Smooth muscle cell (in vitro differentiated cells): ENCODE measurements at regions not wholly inside any gene's neighbourhood (a gene's known extent, or its start where the extent isn't known, plus 50 kb on each side); places are given as distances from the start of the nearest gene placed in this dataset.

Experiments
- DNase-seq: peaks from one replicate; lab custom pipeline; 2025; ENCODE audit not compliant: unreplicated experiment; lab: John Stamatoyannopoulos, UW
- H2AFZ ChIP-seq: fragments of 200-600 bp; sonication (generic); 2 replicates; pipeline ENCODE4 v1.6.0; 2016; ENCODE audit warnings: antibody characterized with exemption, low read depth, mild to moderate bottlenecking
- H3F3A ChIP-seq: fragments of 200-600 bp; sonication (generic); 2 replicates; pipeline ENCODE4 v1.6.0; 2017; ENCODE audit warnings: antibody characterized with exemption, low read depth
- H3K27ac ChIP-seq: fragments of 200-600 bp; sonication (generic); 2 replicates; pipeline ENCODE4 v1.5.1; 2016; ENCODE audit warnings: low read depth, mild to moderate bottlenecking
- H3K27me3 ChIP-seq: fragments of 200-600 bp; sonication (generic); 2 replicates; pipeline ENCODE4 v1.6.1; 2016; ENCODE audit warnings: low read depth, mild to moderate bottlenecking
- H3K36me3 ChIP-seq: fragments of 200-600 bp; sonication (generic); 2 replicates; pipeline ENCODE4 v1.5.1; 2016; ENCODE audit warnings: low read depth
- H3K4me1 ChIP-seq: fragments of 200-600 bp; sonication (generic); 2 replicates; pipeline ENCODE4 v1.5.1; 2016; ENCODE audit warnings: low read depth
- H3K4me2 ChIP-seq: fragments of 200-600 bp; sonication (generic); 2 replicates; pipeline ENCODE4 v1.6.0; 2016; ENCODE audit warnings: mild to moderate bottlenecking
- H3K4me3 ChIP-seq: fragments of 200-600 bp; sonication (generic); 2 replicates; pipeline ENCODE4 v1.5.1; 2016; ENCODE audit warnings: mild to moderate bottlenecking
- H3K79me2 ChIP-seq: fragments of 200-600 bp; sonication (generic); 2 replicates; pipeline ENCODE4 v1.6.0; 2016; ENCODE audit warnings: low read depth, mild to moderate bottlenecking
- H3K9ac ChIP-seq: fragments of 200-600 bp; sonication (generic); 2 replicates; pipeline ENCODE4 v1.6.0; 2016; ENCODE audit warnings: low read depth
- H3K9me3 ChIP-seq: fragments of 200-600 bp; sonication (generic); replicated peaks from 2 replicates; pipeline ENCODE4 v1.5.1; 2016; ENCODE audit warnings: low read depth
- H4K20me1 ChIP-seq: fragments of 200-600 bp; sonication (generic); 2 replicates; pipeline ENCODE4 v1.6.0; 2016; ENCODE audit warnings: low read depth
- WGBS: methylation state at CpG from one replicate; pipeline ENCODE4 v1.1.7; 2016; ENCODE audit warnings: low lambda C conversion rate; 5-methylcytosine and 5-hydroxymethylcytosine counted together
- TF ChIP-seq, protein P1 (sequence below): fragments of 200-600 bp; sonication (generic); IDR thresholded peaks from 2 replicates; pipeline ENCODE4 v1.5.1; 2017; ENCODE audit warnings: borderline replicate concordance, mild to moderate bottlenecking, antibody characterized with exemption; ENCODE audit not compliant: insufficient read depth, poor library complexity, severe bottlenecking

DNA sequence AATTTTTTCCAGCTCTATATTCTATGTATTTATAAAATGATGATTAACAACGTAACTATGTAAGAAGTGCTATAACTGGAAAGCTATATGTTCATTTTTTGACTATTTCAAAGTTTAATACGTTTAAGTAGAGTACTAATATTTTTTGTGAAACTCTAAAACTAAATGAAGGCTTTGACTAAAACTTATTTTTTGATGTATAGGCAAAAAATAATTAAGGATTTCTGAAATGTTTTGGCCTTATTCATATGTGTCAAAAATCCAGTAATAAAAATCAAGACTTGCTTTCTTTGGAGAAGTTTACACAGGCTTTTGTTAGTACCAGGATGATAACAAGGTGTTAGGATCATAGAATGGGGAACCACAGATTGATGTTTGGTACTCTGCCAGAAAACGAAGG is 58.2 kb upstream of the ZEB2 start:
- Histone ChIP-seq H3K79me2 (no peaks in the 10 kb centered on the region), H3K4me1 (peaks cover 28% of the 10 kb centered on the region), H3F3A (no peaks in the 10 kb centered on the region), H3K9me3 (no peaks in the 10 kb centered on the region), H4K20me1 (no peaks in the 10 kb centered on the region), H2AFZ (no peak overlapping the region), H3K4me2 (no peak overlapping the region), H3K36me3 (no peaks in the 10 kb centered on the region), H3K4me3 (no peak overlapping the region), H3K27ac (no peak overlapping the region), H3K27me3 (no peaks in the 10 kb centered on the region), H3K9ac (no peak overlapping the region)
- WGBS = 84% methylated on average over 3 of the region's 3 CpGs
- TF ChIP-seq, protein P1, sequence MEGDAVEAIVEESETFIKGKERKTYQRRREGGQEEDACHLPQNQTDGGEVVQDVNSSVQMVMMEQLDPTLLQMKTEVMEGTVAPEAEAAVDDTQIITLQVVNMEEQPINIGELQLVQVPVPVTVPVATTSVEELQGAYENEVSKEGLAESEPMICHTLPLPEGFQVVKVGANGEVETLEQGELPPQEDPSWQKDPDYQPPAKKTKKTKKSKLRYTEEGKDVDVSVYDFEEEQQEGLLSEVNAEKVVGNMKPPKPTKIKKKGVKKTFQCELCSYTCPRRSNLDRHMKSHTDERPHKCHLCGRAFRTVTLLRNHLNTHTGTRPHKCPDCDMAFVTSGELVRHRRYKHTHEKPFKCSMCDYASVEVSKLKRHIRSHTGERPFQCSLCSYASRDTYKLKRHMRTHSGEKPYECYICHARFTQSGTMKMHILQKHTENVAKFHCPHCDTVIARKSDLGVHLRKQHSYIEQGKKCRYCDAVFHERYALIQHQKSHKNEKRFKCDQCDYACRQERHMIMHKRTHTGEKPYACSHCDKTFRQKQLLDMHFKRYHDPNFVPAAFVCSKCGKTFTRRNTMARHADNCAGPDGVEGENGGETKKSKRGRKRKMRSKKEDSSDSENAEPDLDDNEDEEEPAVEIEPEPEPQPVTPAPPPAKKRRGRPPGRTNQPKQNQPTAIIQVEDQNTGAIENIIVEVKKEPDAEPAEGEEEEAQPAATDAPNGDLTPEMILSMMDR = no peak
- DNase-seq = no peak

DNA sequence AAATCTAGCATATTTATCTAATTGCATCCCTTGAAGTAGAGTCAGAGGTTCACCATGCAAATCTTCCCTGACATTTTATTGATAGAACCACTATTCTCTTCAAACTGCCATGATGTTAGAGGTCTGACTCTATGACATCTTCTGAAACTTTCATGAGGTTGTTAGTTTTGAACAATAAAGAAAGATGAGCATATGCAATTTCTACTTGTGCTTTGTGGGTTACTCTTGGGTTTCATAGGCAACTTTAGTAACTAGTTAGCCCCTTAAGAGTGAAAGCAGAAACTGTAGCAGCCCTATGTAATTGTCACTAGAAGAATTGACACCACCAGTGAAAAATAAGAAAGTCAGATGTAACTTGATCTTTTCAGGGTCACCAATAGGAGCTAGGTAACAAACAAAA is 53.1 kb upstream of the ZEB2 start:
- no peak for DNase-seq
- TF ChIP-seq, protein P1 = no peak

DNA sequence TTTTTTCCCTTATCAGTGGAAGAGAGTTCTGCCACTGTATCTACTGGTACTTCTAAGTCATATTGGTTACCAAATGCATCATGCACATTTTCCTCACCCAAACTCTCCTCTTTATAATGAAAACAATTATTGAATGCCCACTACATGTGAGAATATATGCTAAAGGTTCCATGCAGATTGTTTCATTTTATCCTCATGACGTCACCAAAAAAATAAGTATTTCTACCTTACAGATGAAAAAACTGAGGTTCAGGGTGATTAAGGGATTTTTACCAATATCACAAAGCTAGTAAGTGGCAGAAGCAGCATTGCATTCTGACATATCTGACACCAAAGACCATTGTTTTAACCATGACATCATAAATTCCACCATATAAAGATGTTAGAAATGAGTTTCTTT is 51.9 kb upstream of the ZEB2 start:
- 100% methylated on average over 1 of the region's 1 CpG for WGBS
- DNase-seq = no peak
- H3K4me2 ChIP-seq = no peak overlapping the region
- no peaks in the 10 kb centered on the region for H4K20me1 ChIP-seq
- H2AFZ ChIP-seq = no peak overlapping the region
- H3K27me3 ChIP-seq = no peaks in the 10 kb centered on the region
- H3K27ac ChIP-seq = no peak overlapping the region
- no peaks in the 10 kb centered on the region for H3F3A ChIP-seq
- no peaks in the 10 kb centered on the region for H3K79me2 ChIP-seq
- peaks cover 15% of the 10 kb centered on the region for H3K4me1 ChIP-seq
- H3K36me3 ChIP-seq = no peaks in the 10 kb centered on the region
- no peaks in the 10 kb centered on the region for H3K9me3 ChIP-seq
- TF ChIP-seq, protein P1 = no peak
- H3K9ac ChIP-seq = no peak overlapping the region
- no peak overlapping the region for H3K4me3 ChIP-seq

More for the DNA sequence above, 53.1 kb upstream of the ZEB2 start:
- Histone ChIP-seq H3K36me3 (no peaks in the 10 kb centered on the region), H3K27ac (no peak overlapping the region), H3K9ac (no peak overlapping the region), H4K20me1 (no peaks in the 10 kb centered on the region), H3K27me3 (no peaks in the 10 kb centered on the region), H3K4me1 (peaks cover 5% of the 10 kb centered on the region), H3K4me3 (no peak overlapping the region), H3K9me3 (no peaks in the 10 kb centered on the region), H2AFZ (no peak overlapping the region), H3K79me2 (no peaks in the 10 kb centered on the region), H3K4me2 (no peak overlapping the region), H3F3A (no peaks in the 10 kb centered on the region)

DNA sequence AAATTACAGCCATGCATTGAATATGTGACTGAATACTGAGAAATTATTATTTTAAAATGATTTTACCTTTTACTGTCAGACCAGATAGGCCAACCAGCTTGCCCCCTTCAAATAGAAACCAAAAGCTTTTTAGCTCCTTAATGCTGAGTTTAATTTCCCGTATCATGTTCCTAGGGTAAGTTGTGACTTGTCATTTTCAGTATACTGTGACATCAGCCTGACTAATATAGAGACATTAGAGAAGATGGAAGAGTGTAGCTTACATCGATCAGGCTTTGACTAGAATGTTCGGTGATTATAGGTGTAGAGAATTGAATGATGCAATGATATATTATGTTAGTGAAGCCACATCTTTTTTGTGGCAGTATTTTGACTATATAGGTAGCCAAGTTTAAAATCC is 50.6 kb upstream of the ZEB2 start:
- H4K20me1 ChIP-seq = no peaks in the 10 kb centered on the region
- H3K9me3 ChIP-seq = no peaks in the 10 kb centered on the region
- no peak overlapping the region for H3K4me2 ChIP-seq
- TF ChIP-seq, protein P1 = no peak
- H3K27me3 ChIP-seq = no peaks in the 10 kb centered on the region
- H3K4me3 ChIP-seq = no peak overlapping the region
- DNase-seq = no peak
- H3K79me2 ChIP-seq = no peaks in the 10 kb centered on the region
- H3K36me3 ChIP-seq = no peaks in the 10 kb centered on the region
- no peak overlapping the region for H2AFZ ChIP-seq
- H3K4me1 ChIP-seq = peaks cover 15% of the 10 kb centered on the region
- H3K27ac ChIP-seq = no peak overlapping the region
- no peak overlapping the region for H3K9ac ChIP-seq
- H3F3A ChIP-seq = no peaks in the 10 kb centered on the region
- WGBS = 95% methylated on average over 3 of the region's 3 CpGs
